Smooth muscle cell of the brain vasculature (primary cell): ENCODE measurements at regions not wholly inside any gene's neighbourhood (a gene's known extent, or its start where the extent isn't known, plus 50 kb on each side); places are given as distances from the start of the nearest gene placed in this dataset.

Experiments
- DNase-seq: peaks from one replicate; pipeline ENCODE4 v3.0.0-alpha.2; 2012; ENCODE audit warnings: low read depth, low spot score

DNA sequence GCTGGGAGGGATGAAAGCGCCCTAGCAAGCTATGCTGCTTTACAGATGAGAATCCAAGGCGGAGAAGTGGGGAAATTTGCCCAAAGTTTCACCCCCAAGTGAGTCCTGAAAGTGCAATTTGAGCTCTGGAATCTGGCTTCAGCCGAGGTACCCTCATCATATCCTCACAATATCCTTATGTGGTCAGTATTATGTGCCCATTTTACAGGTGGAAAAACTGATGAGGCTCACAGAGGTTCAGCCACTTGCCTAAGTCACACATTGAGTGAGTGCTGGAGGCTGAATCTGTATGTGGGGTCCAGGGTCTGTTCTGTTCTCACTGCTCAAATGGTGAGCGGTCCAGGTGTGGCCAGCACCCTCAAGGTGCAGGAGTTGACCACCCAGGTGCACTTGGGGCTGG lies 85.3 kb downstream of the MATN1 start:
- no peak for DNase-seq

- DNase-seq: no peak
These were observed 86.0 kb downstream of the MATN1 start for GRCh38 chr1:30637183-30637980.

DNA sequence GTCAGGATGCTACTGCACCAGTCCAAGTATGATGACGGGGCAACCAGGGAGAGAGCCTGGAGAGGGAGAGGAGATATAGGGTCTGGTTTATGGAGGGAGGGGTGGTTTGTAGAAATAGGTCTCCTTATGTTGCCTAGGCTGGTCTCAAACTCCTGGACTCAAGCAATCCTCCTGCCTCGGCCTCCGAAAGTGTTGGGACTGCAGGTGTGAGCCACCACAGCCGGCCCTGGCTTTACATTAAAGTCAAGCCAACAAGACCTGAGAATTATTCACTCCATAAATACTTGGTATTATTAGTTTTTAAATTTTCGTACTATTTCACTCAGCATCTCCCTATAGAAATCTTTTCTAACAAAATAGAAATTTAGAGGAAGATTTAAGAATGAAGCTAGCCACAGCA lies 86.8 kb downstream of the MATN1 start:
- DNase-seq: no peak

DNA sequence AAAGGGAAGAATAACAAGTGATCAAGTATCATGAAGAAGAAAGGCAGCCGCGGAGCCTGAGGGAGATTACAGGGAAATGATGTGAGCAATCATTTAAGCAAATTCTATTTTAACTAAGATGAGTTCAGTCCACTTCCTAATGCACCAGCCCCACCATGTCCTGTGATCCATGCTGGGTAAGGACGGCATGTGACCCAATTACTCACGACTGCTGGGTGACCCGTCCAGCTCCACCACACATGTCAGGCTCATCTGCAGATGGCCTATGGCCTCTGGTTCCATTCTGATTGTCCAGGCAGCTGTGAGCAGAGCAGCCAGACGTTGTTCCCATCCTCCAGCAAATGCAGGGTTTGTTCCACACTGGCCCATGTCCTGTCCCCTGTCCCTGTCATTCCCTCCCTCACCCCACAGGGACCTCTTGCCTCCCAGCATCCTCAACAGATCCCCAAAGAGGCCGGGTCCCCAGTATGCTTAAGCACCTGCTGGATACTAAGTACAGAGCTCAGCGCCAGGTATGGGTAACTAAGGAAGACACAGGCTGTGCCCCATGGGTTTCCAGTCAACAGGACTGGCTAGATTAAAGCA lies 87.9 kb downstream of the MATN1 start:
- no peak for DNase-seq

- DNase-seq: no peak
These were observed 88.9 kb downstream of the MATN1 start for GRCh38 chr1:30634507-30634906.

DNA sequence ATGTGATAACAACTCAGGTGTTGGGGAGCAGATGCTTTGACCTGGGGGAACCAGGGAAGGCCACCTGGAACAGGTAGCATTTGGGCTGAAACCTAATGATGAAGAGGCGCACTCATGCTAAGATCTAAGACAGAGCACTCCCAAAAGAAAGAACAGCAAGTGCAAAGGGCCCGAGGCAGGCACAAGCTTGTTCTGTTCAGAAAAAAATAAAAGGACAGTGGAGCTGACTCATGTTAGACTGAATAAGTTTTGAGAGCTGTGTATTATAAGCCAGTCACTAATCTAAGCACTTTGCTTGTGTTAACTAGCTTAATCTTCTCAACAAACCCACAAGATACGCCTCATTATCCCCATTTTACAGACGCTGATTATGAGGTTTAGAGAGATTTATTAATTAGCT lies 90.1 kb downstream of the MATN1 start:
- no peak for DNase-seq

DNA sequence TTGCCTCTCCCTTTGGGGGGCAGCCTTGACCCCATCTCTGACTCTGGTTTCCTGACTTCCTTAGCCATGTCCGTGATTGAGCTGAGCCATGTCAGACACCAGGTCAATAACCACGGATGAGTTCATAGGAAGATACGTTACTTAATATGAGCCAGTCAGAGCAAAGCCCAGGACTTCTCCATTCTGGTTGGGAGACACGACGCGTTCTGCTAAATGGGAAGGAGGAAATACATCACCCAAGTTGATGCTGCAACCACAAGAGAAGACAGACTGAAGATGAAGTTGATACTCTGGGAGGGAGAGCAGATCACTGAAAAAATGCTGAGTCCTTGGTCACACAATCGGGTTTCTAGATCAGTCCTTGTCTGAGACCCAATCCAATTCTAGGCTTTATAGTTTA lies 90.9 kb downstream of the MATN1 start:
- DNase-seq: no peak

- DNase-seq: no peak
These were observed 91.7 kb downstream of the MATN1 start for GRCh38 chr1:30631700-30632099.

GRCh38 chr1:30629501-30629900 lies 93.9 kb downstream of the MATN1 start:
- no peak for DNase-seq

GRCh38 chr1:30627994-30628393 lies 95.4 kb downstream of the MATN1 start:
- DNase-seq: no peak

DNA sequence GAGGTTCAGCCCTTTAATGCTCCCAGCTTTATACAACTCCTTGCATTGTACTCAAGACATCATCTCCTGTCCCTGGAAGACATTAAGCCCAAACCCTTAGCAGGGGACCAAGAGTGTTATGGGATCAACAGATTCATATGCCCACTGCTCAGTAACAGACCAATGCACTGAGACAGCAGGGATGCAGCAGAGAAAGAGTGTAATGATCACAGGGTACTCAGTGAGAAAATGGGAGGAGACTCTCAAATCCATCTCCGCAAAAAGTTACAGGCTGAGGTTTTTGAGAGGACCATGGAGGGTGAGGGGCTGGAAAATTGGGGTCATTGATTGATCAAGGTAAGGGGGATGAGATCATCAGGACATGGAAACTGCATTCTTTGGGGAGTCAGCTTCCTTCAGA lies 96.2 kb downstream of the MATN1 start:
- no peak for DNase-seq

DNA sequence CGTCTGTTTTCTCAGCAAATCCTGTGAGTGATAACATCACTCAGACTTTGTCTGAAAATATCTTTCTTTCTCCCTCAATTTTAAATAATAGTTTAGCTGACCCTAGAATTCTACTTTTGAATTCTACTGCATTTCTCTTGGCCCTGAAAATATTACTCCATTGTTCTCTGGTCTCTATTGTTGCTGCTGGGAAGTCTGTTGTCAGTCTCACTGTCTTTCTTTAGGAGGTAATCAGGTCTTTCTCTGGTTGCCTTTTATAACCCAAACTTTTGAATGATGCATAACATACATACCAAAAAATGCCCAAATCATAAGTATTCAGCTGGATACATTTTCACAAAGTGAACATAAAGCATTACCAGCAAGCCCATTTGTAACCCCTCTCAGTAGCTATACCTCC lies 100.0 kb downstream of the MATN1 start:
- no peak for DNase-seq

- DNase-seq: no peak
These were observed 103.8 kb downstream of the MATN1 start for GRCh38 chr1:30619619-30620018.

DNA sequence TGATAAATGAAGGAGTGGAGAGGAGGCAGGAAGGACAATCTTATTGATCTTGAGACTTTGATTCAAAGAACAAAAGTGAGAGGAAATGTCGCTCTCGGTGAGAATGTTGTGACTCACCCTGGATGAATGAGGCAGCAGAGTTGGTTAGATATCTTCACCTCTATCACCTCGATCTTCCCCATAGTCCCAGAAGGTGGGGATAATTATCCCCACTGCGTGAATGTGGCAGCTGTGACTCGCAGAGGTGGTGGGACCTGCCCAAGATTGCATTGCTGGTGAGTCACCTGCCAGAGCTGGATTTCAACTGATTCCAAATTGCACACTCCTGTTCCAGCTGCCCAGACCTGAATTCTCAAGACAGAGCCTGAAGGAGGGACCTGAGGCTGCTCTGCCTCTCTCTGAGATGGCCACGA lies 105.0 kb downstream of the MATN1 start:
- no peak for DNase-seq

DNA sequence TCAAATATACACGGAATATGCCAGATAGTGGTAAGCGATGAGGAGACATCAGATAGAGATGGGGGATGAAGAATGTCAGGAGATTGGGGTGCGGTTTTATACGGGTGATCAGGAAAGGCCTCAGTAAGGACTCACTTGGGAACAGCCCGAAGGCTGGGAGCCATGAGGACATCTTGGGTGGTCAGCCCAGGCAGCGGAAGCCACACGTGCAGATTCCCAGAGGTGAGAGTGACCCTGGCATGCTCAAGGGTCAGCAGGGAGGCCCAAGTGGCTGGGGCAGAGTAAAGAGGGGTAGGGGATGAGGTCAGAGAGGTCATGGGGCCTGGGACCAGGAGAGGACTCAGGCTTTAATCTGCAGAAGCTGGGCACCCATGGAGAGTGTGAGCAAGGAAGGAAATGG lies 106.6 kb downstream of the MATN1 start:
- DNase-seq: no peak

DNA sequence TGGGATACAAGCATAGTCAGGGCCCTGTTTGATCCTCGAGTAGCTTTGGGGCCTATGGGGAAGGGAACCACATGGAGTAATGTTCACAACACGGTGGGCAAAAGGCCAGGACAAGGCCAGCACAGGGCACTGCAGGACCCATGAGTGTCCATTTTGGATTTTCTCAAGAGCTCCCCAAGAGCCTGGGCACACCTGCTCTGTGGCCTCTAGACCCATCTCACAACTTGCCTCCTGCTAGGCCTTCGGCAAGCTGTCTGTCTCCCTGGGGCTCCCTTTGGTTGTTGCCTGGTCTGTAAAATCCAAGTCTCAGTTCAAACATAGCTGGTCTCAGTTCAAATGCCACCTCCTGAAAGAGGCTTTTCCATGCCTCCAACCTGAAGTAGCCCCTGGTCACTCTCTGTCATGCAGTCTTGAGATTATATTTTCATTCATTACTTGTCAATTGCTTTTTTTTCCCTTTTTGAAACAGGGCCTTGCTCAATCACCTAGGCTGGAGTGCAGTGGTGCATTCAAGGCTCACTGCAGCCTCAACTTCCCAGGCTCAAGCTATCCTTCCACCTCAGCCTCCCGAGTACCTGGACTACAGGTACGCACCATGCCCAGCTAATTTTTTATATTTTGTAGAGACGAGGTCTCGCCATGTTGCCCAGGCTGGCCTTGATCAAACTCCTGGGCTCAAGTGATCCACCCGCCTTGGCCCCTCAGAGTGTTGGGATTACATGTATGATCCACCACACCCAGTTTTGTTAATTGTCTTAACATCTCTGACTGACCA lies 107.4 kb downstream of the MATN1 start:
- DNase-seq: no peak

DNA sequence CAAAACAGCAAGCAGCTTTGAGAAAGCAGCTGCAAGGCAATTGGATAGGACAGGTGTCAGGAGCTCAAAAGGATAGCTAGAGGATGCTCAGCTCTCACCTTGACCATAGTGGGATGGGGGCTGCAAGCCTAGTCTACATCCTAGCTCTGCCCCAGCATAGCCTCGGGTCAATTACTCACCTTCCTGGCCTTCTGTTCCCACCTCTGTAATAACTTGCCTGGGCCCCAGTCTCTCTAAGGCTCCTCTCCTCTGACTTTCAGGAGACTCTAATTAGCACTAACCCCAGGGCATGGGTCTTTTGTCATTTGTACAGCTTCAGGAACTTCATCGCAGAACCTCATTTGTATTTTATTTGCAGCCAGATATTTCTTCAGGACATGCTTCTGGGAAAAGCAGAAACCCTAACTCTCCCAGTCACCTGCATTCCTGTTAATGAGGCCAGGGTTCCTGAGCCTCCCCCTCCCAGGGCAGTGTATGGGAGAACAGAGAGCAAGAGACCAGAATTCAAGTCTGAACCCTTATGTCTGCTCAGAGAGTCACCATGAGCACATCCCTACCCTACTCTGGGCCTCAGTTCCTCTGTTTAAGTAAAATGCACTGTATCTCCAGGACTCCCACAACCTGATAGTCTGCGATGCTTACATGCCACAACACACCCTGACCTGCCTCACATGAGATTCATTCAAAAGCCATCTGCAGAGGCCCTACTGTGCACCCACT lies 108.1 kb downstream of the MATN1 start:
- no peak for DNase-seq

GRCh38 chr1:30613188-30613587 lies 110.2 kb downstream of the MATN1 start:
- no peak for DNase-seq

- DNase-seq: no peak
These were observed 110.8 kb downstream of the MATN1 start for GRCh38 chr1:30612536-30613065.

- DNase-seq: no peak
These were observed 111.6 kb downstream of the MATN1 start for GRCh38 chr1:30611741-30612309.

DNA sequence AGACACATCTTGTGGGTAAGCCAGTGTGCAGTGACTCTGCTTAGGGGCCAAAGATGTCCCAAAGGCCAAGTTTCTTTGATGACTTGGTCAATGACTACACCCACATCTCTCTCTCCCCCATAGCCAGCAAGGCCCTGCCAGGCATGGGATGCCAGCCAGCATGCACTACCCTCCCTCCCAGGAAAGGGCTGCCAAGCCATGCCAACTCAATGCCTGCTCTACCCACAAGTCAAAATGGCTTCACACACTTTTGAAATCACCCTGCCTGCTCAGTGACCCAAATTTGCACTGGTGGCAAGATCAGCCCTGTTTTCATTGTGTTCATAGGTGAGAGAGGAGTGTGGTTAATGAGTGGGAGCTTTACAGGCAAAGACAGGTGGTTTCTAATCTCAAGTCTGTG lies 112.5 kb downstream of the MATN1 start:
- no peak for DNase-seq

- no peak for DNase-seq
These were observed 113.4 kb downstream of the MATN1 start for GRCh38 chr1:30609999-30610345.
